ENCODE measurements at regions not wholly inside any gene's neighbourhood (a gene's known extent, or its start where the extent isn't known, plus 50 kb on each side); places are given as distances from the start of the nearest gene placed in this dataset.

DNA sequence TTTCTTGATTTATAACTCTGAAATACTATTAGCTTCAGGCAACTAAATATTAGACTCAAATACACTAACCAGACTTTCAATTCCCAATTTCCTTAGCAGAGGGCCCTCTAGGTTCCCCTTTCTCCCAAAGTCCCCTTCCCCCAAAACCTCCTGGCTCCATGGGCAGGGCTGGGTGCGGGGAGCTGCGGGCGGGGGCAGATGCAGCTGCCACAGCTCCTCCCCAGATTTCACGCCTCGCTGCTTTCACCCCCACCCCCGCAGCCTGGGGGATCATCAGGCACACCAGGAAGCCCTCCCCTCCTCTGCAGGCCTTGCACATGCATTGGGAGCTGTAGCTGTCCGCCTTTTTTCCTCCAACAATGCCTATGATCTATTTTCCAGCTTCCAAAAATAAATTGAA lies 82.8 kb upstream of the SPATA31C2 start:
- DNase-seq: no peak

DNA sequence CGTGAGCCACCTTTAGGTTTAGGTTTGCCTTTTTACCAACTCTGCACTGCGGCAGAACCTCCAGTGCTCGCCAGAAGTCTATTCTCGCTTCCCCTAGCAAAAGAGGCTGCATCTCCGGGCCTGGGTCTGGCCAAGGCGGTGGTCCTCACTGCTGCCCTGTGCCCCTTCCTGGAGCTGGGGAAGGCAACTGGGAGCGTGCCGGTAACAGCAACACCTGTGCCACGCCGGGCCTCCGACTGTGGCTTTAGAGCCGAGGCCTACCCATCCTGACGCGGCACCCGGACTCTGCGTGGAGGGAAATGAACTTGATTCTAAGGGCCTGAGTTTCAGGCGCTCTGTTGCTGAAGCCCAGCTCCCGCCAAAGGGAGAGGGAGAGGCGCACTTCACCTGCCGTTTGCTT lies 82.4 kb upstream of the SPATA31C2 start:
- no peak for DNase-seq

DNA sequence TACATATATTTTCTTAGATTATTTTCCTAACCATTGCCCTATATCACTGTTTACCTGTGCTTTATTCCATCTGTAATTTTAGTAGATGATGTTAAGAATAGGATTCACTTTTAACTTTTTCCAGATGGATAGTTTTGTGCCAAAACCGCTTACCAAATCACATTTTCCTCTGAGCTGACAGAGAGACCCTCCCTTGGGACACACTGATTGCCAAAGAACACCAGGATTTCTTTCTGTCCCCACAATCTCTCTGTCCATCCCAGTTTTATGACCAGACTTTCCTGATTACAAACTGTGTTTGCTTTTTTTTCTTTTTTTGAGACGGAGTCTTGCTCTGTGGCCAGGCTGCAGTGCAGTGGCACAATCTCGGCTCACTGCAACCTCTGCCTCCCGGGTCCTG lies 81.3 kb upstream of the SPATA31C2 start:
- DNase-seq: no peak

DNA sequence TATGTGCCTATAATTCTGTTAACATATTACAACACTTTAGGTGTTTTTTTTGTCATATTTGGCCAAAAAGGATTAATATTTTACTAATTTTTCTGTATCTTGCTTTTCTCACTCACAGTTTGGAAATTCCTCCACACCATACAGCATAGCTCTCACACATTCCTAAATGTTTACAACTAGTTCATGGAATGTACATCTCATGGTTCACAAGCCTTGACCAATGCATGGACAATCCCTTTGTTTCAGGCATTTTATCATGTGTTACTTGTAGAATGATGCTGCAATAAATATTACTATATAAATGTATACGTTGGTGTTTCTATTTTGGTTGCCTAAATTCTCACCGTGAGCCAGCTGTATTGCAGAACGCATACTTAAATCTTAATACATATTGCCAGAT lies 80.5 kb upstream of the SPATA31C2 start:
- no peak for DNase-seq

DNA sequence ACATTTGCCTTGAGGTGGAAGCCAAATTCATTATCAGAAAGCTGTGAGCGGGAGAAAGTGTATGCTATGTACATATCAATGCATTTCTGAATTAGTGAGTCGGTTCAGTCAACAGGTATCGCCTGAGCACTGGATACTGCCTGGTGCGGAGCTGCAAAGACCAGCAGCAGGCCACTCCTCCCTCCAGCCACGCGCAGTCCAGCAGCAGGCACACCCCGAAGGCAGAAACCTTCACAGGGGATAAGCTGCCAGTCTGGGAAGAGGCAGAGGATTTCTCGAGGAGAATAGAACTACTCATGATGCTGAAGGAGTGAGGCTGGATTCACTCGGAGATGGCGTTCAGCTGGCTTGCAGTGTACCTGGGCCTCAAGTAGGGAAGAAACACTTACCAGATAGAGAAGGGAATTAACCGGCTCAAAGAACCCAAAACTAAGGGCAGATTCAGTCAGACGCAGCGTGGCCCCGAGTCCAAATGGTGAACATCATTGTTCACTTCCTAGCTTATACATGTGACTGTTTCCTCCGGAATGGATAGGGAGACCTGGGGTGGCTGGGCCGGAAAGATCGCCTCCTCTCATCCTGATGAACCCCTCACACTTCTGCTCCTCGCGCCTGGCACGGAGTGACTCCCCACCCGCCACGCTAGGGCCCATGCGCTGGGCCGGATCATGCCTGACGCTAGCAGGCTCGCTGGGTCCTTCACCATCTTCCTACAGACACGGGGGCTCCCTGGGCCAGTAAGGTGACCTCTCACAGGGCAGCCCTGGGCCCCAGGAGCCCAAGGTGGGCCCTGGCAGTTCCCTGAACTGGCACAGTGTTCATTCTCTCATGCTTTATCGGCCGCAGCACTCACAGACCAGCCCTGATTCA lies 78.1 kb upstream of the SPATA31C2 start:
- no peak for DNase-seq

DNA sequence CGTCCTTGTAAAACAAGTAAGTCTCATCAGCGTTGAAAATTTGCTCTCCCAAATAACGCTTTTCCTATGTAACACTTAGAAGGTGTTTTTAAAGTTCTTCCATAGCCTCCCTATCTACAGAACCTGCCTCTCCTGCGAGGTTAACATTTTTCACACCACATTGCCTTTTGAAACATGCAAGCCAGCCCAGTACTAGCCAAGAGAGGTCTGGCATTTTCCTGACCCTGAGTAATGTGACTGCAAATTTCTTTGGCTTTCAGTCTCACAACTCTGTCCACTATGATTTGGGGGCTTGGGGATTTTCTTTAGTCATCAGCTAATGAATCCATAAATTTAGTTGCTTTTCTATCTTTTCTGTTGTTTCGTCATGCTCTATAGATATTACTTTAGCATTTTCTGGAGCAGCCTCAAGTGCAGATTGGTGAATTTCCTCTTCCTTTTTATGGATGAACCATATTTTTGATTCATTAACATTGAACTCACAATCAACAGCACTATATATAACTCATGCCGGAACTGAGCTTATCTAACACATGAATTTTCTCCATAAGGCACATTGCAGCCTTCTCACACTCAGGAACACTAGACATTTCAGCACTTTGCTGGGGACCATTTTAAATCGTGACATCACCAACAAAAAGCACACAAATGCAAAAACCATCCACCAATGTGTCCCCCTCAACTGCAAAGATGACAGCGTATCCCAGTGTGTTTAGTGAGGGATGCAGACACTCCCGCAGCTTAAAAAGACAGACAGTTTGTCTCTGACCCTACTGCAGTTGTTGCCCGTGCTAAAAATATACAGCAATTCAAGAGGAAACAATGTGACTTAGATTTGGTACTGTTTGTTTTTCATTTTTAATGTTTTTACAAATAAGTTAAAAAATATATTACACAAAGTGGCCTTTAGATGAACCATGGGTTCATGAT lies 77.2 kb upstream of the SPATA31C2 start:
- DNase-seq: no peak

DNA sequence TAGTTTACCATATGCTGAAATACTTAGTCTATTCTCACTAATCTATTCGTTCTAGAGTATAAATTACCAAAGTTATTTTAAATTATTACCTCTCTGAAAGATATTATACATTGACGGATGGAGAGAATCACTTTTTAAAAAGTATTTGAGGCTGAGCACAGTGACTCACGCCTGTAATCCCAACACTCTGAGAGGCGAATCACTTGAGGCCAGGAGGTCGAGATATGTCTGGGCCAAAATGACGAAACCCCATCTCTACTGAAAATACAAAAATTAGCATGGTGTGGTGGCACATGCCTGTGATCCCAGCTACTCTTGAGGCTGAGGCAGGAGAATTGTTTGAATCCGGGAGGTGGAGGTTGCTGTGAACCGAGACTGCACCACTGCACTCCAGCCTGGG lies 64.0 kb upstream of the SPATA31C2 start:
- DNase-seq: no peak

DNA sequence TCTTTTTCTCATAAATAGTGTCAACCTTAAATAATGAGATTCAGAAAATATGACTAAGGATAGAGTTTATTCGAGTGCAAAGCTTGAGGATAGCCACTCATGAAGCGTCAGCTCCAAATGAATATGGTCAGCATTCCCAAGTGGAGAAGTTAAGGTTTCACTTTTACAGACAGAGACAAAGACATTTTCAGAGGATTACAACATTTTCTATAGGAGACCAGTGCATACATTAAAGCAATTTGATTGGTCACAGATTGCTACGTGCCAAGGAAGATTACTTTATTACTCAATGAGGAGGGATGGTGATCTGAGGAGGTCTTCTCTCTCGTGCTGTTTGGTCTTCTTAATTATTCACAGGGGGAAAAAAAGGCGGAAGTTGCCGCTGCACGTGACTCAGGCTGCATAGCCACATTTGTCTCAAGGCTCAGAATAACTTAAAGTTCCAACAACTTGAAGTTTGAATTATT lies 60.1 kb upstream of the SPATA31C2 start:
- DNase-seq: no peak

DNA sequence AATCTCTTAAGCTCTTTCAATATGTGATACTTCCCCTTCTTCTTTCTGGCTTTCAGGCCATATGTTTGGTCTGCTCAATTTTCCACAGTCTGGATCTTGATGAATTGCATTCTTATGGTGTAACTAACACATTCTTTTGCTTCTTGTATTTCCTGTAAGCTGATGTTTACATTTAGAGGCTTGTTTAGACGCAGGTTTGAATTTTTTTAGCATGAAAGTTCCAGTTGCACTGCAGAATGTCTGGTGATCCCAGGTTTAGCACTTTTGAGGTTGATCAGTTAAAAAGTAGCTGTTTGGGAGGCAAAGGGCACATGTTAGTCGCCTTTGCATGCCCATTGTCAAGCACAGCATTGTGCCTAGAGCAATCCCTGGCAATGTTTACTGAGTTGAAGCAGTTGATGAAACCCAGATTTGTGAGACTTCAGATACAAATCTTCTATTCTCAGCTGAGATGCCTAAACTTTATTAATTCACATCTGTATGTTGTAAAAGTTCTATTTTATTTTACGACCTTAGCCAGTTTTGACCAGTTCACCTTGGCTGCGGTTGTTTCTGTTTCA lies 59.6 kb upstream of the SPATA31C2 start:
- DNase-seq: no peak

DNA sequence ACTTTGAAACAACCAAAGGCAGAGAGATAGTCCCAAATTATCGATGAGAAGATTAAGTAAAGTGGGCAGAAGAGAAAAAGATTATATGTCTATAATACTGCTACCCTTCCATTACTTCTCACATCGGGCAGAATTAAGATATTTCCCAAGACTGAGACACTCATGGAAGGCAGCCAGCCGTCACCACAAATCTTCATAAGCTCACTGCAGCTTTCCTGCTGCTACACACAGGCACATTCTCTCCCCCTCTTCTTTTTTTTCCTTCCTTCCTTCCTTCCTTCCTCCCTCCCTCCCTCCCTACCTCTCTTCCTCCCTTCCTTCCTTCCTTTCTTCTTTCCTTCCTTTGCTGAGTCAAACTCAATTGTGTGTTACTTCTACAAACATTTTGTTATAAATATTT lies 58.7 kb upstream of the SPATA31C2 start:
- DNase-seq: no peak

DNA sequence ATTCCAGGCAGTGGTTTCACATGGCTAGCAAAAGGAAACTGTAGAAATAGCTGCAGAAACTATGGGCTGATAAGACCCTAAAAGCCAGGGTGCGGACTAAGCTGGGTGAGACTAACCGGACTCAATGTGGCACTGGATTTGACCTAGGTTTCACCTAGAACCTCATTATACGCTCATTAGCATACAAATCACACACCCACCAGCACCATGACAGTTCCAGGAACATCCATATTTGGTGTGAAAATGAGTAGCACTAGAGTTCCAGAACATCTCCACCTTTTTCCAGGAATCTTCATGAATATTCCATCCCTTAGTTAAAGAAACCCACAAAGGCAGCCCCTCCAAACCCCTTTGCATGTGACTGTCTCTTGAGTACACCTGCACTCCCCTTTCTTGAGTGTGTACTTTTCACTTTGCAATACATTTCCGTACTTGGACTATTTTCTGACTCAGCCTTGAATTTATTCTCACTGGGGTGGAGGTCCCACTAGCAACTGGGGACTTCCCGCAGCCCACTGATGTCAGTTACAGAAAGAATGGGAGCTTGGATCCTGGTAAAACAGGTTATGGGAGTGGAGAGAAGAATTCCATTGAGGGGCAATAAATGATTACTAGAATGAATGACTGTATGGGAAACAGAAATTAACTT lies 58.0 kb upstream of the SPATA31C2 start:
- no peak for DNase-seq

DNA sequence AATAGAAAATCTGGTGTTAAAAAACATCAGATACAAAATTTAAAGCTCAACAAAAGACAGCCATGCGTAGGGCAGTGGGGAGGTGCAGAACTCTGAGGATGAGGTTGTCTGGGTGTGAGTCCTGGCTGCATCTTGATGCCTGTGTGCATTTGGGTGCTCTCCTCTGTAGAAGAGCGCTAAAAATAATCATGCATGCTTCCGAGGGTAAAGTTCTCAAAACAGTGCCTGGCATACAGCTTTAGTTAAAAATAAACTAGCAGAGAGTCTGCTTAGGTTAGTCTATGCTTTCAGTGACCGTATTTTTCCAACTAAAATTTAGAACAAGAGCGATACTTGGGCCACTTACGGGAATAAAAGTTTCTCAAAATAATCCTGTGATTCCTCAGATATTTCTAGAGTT lies 55.5 kb upstream of the SPATA31C2 start:
- no peak for DNase-seq

DNA sequence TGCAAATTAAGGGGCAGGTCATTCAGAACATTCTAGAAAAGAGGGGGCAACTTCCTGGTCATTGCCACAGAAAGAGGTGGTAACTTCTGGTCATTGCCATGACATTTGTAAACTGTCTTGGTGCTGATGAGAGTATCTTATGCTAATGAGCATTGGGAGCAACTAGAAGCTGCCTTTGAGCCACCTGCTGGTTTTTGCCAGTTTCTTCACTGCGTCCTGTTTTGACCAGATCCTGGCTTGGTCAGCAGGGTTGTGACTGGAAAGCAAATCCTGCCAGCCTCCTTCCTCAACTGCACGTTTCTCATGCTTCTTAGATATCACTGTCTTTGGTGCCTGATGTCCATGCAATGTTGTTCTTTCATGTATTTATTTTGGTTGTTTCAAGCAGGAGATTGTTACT lies 53.2 kb upstream of the SPATA31C2 start:
- no peak for DNase-seq

DNA sequence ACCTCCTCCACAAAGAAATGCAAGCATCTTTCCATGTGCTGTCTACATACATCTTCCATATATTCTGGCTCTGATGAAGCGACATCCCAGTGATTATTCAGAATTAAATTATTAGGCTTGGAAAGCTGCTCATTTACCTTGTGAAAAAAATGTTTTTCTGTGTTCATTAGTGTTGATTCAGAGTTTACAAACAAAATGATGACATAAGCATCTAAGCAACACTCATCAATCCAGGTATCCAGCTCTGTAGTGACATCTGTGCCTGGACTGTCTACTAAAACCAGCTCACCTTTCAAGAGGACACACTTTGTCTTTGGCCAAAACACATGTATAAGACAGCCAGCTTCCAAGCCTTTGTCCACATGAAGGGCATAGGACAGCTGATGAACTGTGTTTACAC lies 51.1 kb upstream of the SPATA31C2 start:
- DNase-seq: no peak
